ENCODE measurements at regions not wholly inside any gene's neighbourhood (a gene's known extent, or its start where the extent isn't known, plus 50 kb on each side); places are given as distances from the start of the nearest gene placed in this dataset.

- TF ChIP-seq MAX (IDR thresholded peaks at IDR 0.05; ENCODE audit: low read depth, low read length) (no peak), CTCF (IDR thresholded peaks at IDR 0.05; ENCODE audit: low read depth, low read length) (no peak), POLR2A (IDR thresholded peaks at IDR 0.05; ENCODE audit: extremely low read depth, insufficient read length) (no peak)
These were observed 657.2 kb upstream of the PHF14 start for GRCh38 chr7:10316488-10316887.

All from NB4 (cell line).